ENCODE measurements at regions not wholly inside any gene's neighbourhood (a gene's known extent, or its start where the extent isn't known, plus 50 kb on each side); places are given as distances from the start of the nearest gene placed in this dataset.
A peak's percentile ranks its signal among the peaks of the same experiment; 100 is the strongest.

DNA sequence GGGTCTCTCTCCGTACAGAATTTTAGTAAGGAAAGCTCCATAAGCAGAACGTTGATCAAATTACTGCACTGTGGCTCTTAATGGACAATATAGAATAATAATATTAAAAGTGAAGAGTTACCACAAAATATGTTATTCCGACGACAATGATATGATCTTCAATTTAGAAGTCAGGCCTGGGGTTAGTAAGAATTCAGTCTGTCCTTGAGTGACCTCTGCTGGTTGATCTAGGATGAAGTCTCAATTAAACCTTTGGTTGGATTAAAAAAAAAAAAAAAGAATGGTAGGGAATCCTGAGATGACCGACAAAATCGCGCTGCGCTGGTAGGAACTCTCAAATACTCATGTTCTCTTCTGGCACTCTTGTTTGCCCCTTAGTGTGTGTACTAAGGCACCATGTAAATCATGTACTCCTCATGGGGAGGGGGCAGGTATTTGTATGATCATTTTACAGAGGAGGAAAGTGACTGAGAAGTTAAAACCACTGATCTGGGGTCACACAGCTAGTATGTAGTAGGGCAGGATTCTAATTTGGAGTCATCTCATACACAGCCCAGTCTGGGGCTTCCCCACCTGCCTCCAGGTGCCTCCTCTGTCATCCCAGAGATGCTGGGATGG lies 161.3 kb upstream of the NPVF start:
- Histone ChIP-seq H3K27me3 (no peaks in the 10 kb centered on the region), H3K27ac (no peak overlapping the region), H3K36me3 (no peaks in the 10 kb centered on the region), H3K4me1 (peaks cover 0 to 18% (median 2%) of the 10 kb centered on the region in 4 donors), H3K9me3 (no peaks in the 10 kb centered on the region), H3K4me3 (no peak overlapping the region)
- TF ChIP-seq, protein P1, sequence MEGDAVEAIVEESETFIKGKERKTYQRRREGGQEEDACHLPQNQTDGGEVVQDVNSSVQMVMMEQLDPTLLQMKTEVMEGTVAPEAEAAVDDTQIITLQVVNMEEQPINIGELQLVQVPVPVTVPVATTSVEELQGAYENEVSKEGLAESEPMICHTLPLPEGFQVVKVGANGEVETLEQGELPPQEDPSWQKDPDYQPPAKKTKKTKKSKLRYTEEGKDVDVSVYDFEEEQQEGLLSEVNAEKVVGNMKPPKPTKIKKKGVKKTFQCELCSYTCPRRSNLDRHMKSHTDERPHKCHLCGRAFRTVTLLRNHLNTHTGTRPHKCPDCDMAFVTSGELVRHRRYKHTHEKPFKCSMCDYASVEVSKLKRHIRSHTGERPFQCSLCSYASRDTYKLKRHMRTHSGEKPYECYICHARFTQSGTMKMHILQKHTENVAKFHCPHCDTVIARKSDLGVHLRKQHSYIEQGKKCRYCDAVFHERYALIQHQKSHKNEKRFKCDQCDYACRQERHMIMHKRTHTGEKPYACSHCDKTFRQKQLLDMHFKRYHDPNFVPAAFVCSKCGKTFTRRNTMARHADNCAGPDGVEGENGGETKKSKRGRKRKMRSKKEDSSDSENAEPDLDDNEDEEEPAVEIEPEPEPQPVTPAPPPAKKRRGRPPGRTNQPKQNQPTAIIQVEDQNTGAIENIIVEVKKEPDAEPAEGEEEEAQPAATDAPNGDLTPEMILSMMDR (IDR thresholded peaks at IDR 0.05) = peak in 3 of 5 experiments; percentile 46 to 69 (median 48)
- no peak for TF ChIP-seq POLR2A (IDR thresholded peaks at IDR 0.05)
- peak in 1 of 2 donors; percentile 56 for DNase-seq (ENCODE audit: low spot score in 2 of 2)
- 16 to 17% methylated on average over 8 of the region's 8 CpGs for WGBS, 2 donors

DNA sequence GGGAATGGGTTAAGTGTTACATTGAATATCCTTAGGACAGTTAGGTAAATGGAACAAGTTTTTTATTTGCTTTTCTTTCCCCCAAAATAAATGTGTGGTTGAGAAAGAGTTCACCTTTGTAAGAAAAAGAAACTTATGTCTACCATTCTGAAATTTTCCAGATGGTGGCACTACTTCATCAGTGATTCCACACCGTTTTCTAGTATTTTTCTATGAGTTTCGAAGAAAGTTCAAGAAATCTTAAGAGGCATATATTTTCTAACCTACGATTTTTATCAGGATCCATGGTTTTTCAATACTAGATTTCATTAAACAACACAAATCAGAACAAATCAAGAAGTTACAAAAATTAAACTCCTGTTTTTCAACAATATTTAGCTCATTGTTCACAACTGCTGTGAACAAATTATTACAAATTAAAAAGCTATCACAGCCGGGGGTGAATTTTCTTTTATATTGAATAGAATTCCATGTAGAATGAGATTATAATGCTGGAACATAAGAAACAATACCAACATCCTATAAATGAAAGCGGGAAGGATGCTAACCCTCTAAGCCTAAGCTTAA lies 163.1 kb upstream of the NPVF start:
- no peak for DNase-seq (ENCODE audit: low spot score in 2 of 2)
- TF ChIP-seq, protein P1 (IDR thresholded peaks at IDR 0.05) = peak in 4 of 5 experiments; percentile 28 to 75 (median 46)
- TF ChIP-seq POLR2A (IDR thresholded peaks at IDR 0.05) = no peak
- TF ChIP-seq EP300 (IDR thresholded peaks at IDR 0.05) = no peak
- Histone ChIP-seq H3K4me3 (no peak overlapping the region), H3K27me3 (no peaks in the 10 kb centered on the region), H3K36me3 (no peaks in the 10 kb centered on the region), H3K27ac (no peak overlapping the region), H3K9me3 (no peaks in the 10 kb centered on the region), H3K4me1 (peaks cover 0 to 8% (median 2%) of the 10 kb centered on the region in 4 donors)
- 24% methylated on average over 5 of the region's 5 CpGs for WGBS, 2 donors

DNA sequence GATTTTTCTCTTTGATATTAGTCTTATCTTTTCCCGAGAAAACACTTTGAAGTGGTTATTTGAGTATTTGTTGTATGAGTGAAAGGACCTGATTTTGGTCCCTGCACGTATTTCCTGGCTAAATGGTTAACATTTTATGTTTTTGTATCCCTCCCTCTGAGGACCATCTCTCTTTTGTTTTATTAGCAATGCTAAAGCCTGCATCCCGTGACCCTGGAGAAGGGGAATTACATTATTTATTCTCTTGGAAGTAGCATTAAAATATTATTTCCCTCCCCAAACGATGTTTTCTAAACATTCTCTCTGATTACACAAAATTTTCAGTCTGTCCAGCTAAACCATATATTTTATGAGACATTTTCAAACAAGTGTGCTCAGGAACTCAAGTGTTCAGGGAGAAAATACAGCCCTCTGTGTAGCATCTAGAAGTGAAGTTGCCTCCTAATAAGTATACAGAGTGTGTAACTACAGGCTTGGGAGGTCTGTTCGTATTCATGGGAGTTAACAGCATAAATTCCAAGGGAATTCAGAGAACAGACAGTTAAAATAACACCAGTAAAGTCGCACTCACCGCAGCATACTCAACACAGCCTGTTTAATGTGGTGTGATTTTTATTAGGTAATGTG lies 163.8 kb upstream of the NPVF start:
- 58 to 59% methylated on average over 7 of the region's 7 CpGs for WGBS, 2 donors
- no peak for DNase-seq (ENCODE audit: low spot score in 2 of 2)
- H3K27me3 ChIP-seq = no peaks in the 10 kb centered on the region
- no peaks in the 10 kb centered on the region for H3K9me3 ChIP-seq
- no peak for TF ChIP-seq POLR2A (IDR thresholded peaks at IDR 0.05)
- TF ChIP-seq, protein P1 (IDR thresholded peaks at IDR 0.05) = no peak
- TF ChIP-seq EP300 (IDR thresholded peaks at IDR 0.05) = no peak
- H3K27ac ChIP-seq = peak overlapping the region in 1 of 4 donors; percentile 13
- H3K36me3 ChIP-seq = no peaks in the 10 kb centered on the region
- no peak overlapping the region for H3K4me3 ChIP-seq
- peaks cover 0 to 8% (median 2%) of the 10 kb centered on the region in 4 donors for H3K4me1 ChIP-seq

DNA sequence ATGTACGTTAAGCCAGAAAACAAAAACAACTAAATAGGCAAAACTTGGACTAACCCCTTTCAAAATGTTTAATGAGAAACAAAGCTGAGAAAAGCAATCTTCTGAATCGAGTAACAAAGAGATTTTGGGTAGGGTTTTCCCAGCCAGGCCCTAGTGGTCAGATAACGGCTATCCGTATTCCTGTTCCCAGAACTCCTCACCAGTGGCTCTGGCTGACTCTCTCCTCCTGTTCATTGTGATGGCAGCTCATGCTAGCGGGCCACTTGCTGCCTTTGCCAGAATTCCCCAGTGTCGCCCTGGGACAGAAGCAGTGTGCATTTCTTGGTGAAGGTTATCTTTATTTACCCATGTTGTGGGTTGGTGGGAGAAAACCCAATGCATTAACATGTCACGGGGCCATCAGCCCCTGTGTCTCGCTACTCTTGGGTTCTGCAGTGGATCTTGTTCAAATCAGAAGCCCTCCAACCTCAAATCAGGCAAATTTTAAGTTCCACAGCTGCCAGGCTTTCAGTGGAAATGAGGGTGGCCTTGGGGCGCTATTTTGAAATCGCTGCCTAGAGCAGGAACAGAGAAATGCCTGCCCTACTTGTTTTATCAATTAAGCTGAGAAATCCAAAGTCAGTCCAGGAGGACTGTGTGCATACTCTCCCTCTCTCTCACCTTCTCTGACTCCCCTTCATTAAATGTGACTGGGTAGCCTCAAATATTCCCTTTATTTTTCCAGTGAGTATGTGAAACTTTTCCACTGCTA lies 164.5 kb upstream of the NPVF start:
- Histone ChIP-seq H3K27me3 (no peaks in the 10 kb centered on the region), H3K36me3 (no peaks in the 10 kb centered on the region), H3K9me3 (no peaks in the 10 kb centered on the region), H3K27ac (no peak overlapping the region), H3K4me3 (no peak overlapping the region), H3K4me1 (peaks cover 0 to 8% (median 2%) of the 10 kb centered on the region in 4 donors)
- 68 to 76% methylated on average over 10 of the region's 10 CpGs for WGBS, 2 donors
- no peak for TF ChIP-seq POLR2A (IDR thresholded peaks at IDR 0.05)
- TF ChIP-seq, protein P1 (IDR thresholded peaks at IDR 0.05) = peak in 1 of 5 experiments; percentile 17
- DNase-seq (ENCODE audit: low spot score in 2 of 2) = no peak
